GM12878 (cell line): ENCODE measurements at regions not wholly inside any gene's neighbourhood (a gene's known extent, or its start where the extent isn't known, plus 50 kb on each side); places are given as distances from the start of the nearest gene placed in this dataset.

Source experiments
- ATAC-seq: fragments of 200-7000 bp; cut with Tn5 transposase; 3 replicates; pipeline ENCODE4 v1.9.1; 2020; ENCODE audit warnings: mild to moderate bottlenecking, moderate library complexity
- BruUV-seq: library from RNA; stranded (reverse); fragments of 400-500 nt; replicated peaks from 2 replicates; lab custom pipeline; 2021; lab: Mats Ljungman, UMichigan
- CTCF ChIA-PET: fragments of 300-600 bp; sonication (Branson Sonifier 250); formaldehyde crosslinking; extraction: SDS; loops from one replicate; lab custom pipeline; 2021; ENCODE audit warnings: inconsistent platforms; lab: Yijun Ruan, JAX
- POLR2A ChIA-PET: fragments of 350-600 bp; formaldehyde crosslinking; extraction: SDS; loops from one replicate; lab custom pipeline; 2021; ENCODE audit warnings: inconsistent platforms; lab: Charles Lee
- RAD21 ChIA-PET: fragments of 300-600 bp; sonication (Branson Sonifier 250); formaldehyde crosslinking; loops from one replicate; lab custom pipeline; 2023; ENCODE audit warnings: antibody characterized with exemption; ENCODE audit not compliant: unreplicated experiment; lab: Charles Lee
- SMC1A ChIA-PET: fragments of 300-600 bp; sonication (Branson Sonifier 250); formaldehyde crosslinking; loops from one replicate; lab custom pipeline; 2023; ENCODE audit not compliant: unreplicated experiment, uncharacterized antibody; lab: Charles Lee
- DNase-seq: peaks from one replicate; pipeline ENCODE4 v3.0.0-alpha.2; 2011; ENCODE audit warnings: low read depth, low spot score
- FAIRE-seq: peaks from 3 replicates; lab custom pipeline; 2011; peaks lifted over from hg19 to GRCh38; lab: Jason Lieb, UNC
- H2AFZ ChIP-seq: 2 replicates; pipeline ENCODE4 v1.6.0; 2011; ENCODE audit warnings: low read depth, low read length, control low read depth; ENCODE audit not compliant: control insufficient read depth
- H3K27ac ChIP-seq: 2 replicates; pipeline ENCODE4 v1.5.1; 2011; ENCODE audit warnings: control low read depth; ENCODE audit not compliant: control insufficient read depth, insufficient read depth
- H3K27me3 ChIP-seq, 2 experiments: replicated peaks in 1 of 2; 2 replicates each; pipeline versions ENCODE4 v1.6.0 to v1.6.1; 2011; ENCODE audit warnings: low read length in 1 of 2; ENCODE audit not compliant: control insufficient read depth in 2 of 2, insufficient read depth in 2 of 2
- H3K36me3 ChIP-seq, 2 experiments: 2 replicates each; pipeline ENCODE4 v1.5.1; 2011; ENCODE audit warnings: low read length in 1 of 2; ENCODE audit not compliant: control insufficient read depth in 2 of 2, insufficient read depth in 2 of 2
- H3K4me1 ChIP-seq: 2 replicates; pipeline ENCODE4 v1.6.1; 2011; ENCODE audit warnings: mild to moderate bottlenecking, low read length, moderate library complexity, mixed read lengths; ENCODE audit not compliant: control insufficient read depth, insufficient read depth
- H3K4me2 ChIP-seq: 2 replicates; pipeline ENCODE4 v1.6.0; 2011; ENCODE audit warnings: control low read depth; ENCODE audit not compliant: control insufficient read depth, insufficient read depth
- H3K4me3 ChIP-seq: fragments of 200-600 bp; sonication (generic); 2 replicates; pipeline ENCODE4 v1.5.1; 2016
- H3K79me2 ChIP-seq: 2 replicates; pipeline ENCODE4 v1.6.0; 2011; ENCODE audit warnings: low read length; ENCODE audit not compliant: control insufficient read depth, insufficient read depth
- H3K9ac ChIP-seq: 2 replicates; pipeline ENCODE4 v1.8.0; 2011; ENCODE audit warnings: low read length, control low read depth, mixed read lengths; ENCODE audit not compliant: control insufficient read depth, insufficient read depth
- H3K9me3 ChIP-seq: replicated peaks from 3 replicates; pipeline ENCODE4 v1.5.1; 2011; ENCODE audit warnings: mild to moderate bottlenecking, low read length; ENCODE audit not compliant: control insufficient read depth, insufficient read depth
- H4K20me1 ChIP-seq: 2 replicates; pipeline ENCODE4 v1.6.0; 2011; ENCODE audit not compliant: control insufficient read depth, insufficient read depth
- EED ChIP-seq: sonication (generic); IDR thresholded peaks from 2 replicates; pipeline ENCODE4 v1.6.1; 2016; ENCODE audit warnings: antibody characterized with exemption, low read depth
- HDAC2 ChIP-seq: fragments of 200-600 bp; sonication (generic); IDR thresholded peaks from 2 replicates; pipeline ENCODE4 v1.6.1; 2017
- RB1 ChIP-seq: fragments of 450-650 bp; formaldehyde crosslinking; IDR thresholded peaks from 2 replicates; pipeline ENCODE4 v1.6.1; 2017; ENCODE audit warnings: mild to moderate bottlenecking, borderline replicate concordance
- SMAD1 ChIP-seq: fragments of 450-650 bp; IDR thresholded peaks from 2 replicates; pipeline ENCODE4 v1.6.1; 2018; ENCODE audit warnings: mild to moderate bottlenecking, low read depth; ENCODE audit not compliant: partially characterized antibody
- SP1 ChIP-seq: IDR thresholded peaks from one replicate; pipeline ENCODE4 v1.6.1; 2011; ENCODE audit warnings: low read depth, low read length
- TBL1XR1 ChIP-seq: IDR thresholded peaks from 2 replicates; pipeline ENCODE4 v1.6.1; 2012; ENCODE audit warnings: low read depth, low read length, improper control_type of control experiment
- ZBTB40 ChIP-seq: fragments of 450-650 bp; IDR thresholded peaks from 2 replicates; pipeline ENCODE4 v1.6.1; 2016; ENCODE audit warnings: mild to moderate bottlenecking, moderate library complexity, borderline replicate concordance
- WGBS: methylation state at CpG from one replicate; pipeline ENCODE4 v1.1.6; 2016; ENCODE audit warnings: low lambda C conversion rate; ENCODE audit not compliant: insufficient replicate concordance, insufficient coverage; ENCODE audit errors: missing lambda C conversion rate; 5-methylcytosine and 5-hydroxymethylcytosine counted together
- in situ Hi-C: fragments of 300-500 bp; cut with MboI; formaldehyde crosslinking; loops from 9 replicates; pipeline ENCODE4 v1.14.3; 2018; ENCODE audit warnings: mixed read lengths
- intact Hi-C: fragments of 100-400 bp; cut with micrococcal nuclease; formaldehyde crosslinking; loops from one replicate; pipeline ENCODE4 v1.14.2; 2022; ENCODE audit not compliant: unreplicated experiment
- TF ChIP-seq, protein P1 (sequence below): fragments of 450-650 bp; IDR thresholded peaks from 2 replicates; pipeline ENCODE4 v1.6.1; 2017; ENCODE audit warnings: mild to moderate bottlenecking
- TF ChIP-seq, protein P2 (sequence below), 3 experiments: IDR thresholded peaks in 2 of 3; conservative IDR thresholded peaks in 1 of 3; 2 replicates each; pipeline ENCODE4 v1.5.1; 2011; ENCODE audit warnings: low read depth in 3 of 3, low read length in 3 of 3, mild to moderate bottlenecking in 3 of 3, control low read depth in 2 of 3, moderate library complexity in 2 of 3, inconsistent platforms in 1 of 3, mixed read lengths in 1 of 3; ENCODE audit not compliant: control insufficient read depth in 2 of 3, insufficient read depth in 1 of 3; ENCODE audit errors: extremely low read depth in 1 of 3

DNA sequence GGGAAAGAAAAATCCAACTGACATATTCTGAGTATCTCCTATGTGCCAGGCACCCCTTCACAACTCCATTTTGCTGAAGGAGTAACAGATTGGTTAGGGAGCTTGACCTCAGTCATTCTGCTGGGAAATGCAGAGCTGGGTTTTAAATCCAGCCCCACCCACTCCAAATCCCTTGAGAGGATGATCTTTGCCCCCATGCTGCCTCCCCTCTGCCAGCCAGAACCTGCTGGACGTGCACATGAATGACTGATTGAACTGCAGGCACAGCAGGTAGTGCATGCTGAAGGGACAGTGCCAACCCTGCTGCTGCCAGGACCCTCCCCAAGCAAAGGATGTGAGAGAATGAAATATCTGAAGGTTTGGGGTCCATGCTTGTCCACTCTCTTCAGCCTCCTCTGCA, 340.9 kb downstream of the BUD13 start:
- H3K27ac ChIP-seq = no peak overlapping the region
- no peak overlapping the region for H3K4me3 ChIP-seq
- no peaks in the 10 kb centered on the region for H3K79me2 ChIP-seq
- BruUV-seq = no TSS peak
- TF ChIP-seq EED (no peak), TBL1XR1 (no peak), RB1 (no peak)
- in situ Hi-C loops (no loop called here), intact Hi-C loops (no loop called here)
- peaks cover 0 to 3% of the 10 kb centered on the region in 2 experiments; a peak in 2 of 4 replicates for H3K27me3 ChIP-seq
- ChIA-PET SMC1A (no interaction called here), CTCF (no interaction called here), RAD21 (no interaction called here), POLR2A (no interaction called here)
- H4K20me1 ChIP-seq = no peaks in the 10 kb centered on the region; the same call in 1 of the 2 replicates
- FAIRE-seq = no peak
- no peak overlapping the region for H3K4me2 ChIP-seq
- WGBS = 0% methylated on average over 1 of the region's 1 CpG
- no peaks in the 10 kb centered on the region for H3K36me3 ChIP-seq
- H3K9ac ChIP-seq = no peak overlapping the region
- no peaks in the 10 kb centered on the region for H3K9me3 ChIP-seq
- no peak for ATAC-seq
- DNase-seq = no peak
- no peak overlapping the region for H2AFZ ChIP-seq
- H3K4me1 ChIP-seq = no peaks in the 10 kb centered on the region

DNA sequence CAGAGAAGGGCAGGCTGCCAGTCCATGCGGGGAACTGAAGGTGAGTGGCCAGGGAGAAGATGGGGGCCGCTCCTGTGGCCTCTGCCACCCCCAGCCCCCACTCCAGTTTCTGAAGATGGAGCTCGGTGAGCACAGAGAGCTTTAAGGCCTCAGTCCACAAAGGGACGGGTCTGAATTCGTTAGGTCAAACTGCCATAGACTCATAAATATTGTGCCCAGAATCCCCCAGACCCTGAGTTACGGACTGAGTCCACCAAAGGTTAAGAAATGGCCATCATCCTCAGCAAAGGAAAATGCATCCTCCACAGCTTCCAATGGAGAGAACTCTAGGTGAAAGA, 344.2 kb downstream of the BUD13 start:
- Histone ChIP-seq H3K27me3 (peaks cover 0 to 2% of the 10 kb centered on the region in 2 experiments; a peak in 2 of 4 replicates), H3K36me3 (no peaks in the 10 kb centered on the region), H3K79me2 (no peaks in the 10 kb centered on the region), H3K4me3 (no peak overlapping the region), H3K4me2 (no peak overlapping the region), H3K27ac (no peak overlapping the region), H2AFZ (no peak overlapping the region), H3K9me3 (no peaks in the 10 kb centered on the region), H4K20me1 (no peaks in the 10 kb centered on the region; the same call in 1 of the 2 replicates), H3K9ac (no peak overlapping the region), H3K4me1 (no peaks in the 10 kb centered on the region)
- 0% methylated on average over 6 of the region's 6 CpGs for WGBS
- in situ Hi-C loops = no loop called here
- ATAC-seq (no peak), FAIRE-seq (no peak), DNase-seq (no peak)
- intact Hi-C loops = no loop called here
- ChIA-PET CTCF (no interaction called here), SMC1A (no interaction called here), RAD21 (no interaction called here), POLR2A (no interaction called here)
- BruUV-seq = no TSS peak
- TF ChIP-seq, protein P1, sequence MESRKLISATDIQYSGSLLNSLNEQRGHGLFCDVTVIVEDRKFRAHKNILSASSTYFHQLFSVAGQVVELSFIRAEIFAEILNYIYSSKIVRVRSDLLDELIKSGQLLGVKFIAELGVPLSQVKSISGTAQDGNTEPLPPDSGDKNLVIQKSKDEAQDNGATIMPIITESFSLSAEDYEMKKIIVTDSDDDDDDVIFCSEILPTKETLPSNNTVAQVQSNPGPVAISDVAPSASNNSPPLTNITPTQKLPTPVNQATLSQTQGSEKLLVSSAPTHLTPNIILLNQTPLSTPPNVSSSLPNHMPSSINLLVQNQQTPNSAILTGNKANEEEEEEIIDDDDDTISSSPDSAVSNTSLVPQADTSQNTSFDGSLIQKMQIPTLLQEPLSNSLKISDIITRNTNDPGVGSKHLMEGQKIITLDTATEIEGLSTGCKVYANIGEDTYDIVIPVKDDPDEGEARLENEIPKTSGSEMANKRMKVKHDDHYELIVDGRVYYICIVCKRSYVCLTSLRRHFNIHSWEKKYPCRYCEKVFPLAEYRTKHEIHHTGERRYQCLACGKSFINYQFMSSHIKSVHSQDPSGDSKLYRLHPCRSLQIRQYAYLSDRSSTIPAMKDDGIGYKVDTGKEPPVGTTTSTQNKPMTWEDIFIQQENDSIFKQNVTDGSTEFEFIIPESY = no peak
- TF ChIP-seq SMAD1 = no peak
- no peak for TF ChIP-seq HDAC2
- no peak for TF ChIP-seq ZBTB40
- TF ChIP-seq, protein P2, sequence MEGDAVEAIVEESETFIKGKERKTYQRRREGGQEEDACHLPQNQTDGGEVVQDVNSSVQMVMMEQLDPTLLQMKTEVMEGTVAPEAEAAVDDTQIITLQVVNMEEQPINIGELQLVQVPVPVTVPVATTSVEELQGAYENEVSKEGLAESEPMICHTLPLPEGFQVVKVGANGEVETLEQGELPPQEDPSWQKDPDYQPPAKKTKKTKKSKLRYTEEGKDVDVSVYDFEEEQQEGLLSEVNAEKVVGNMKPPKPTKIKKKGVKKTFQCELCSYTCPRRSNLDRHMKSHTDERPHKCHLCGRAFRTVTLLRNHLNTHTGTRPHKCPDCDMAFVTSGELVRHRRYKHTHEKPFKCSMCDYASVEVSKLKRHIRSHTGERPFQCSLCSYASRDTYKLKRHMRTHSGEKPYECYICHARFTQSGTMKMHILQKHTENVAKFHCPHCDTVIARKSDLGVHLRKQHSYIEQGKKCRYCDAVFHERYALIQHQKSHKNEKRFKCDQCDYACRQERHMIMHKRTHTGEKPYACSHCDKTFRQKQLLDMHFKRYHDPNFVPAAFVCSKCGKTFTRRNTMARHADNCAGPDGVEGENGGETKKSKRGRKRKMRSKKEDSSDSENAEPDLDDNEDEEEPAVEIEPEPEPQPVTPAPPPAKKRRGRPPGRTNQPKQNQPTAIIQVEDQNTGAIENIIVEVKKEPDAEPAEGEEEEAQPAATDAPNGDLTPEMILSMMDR (IDR thresholded peaks at IDR 0.05 in 2 of 3, conservative IDR thresholded peaks at IDR 0.05 in 1 of 3; ENCODE audit: control insufficient read depth in 2 of 3, extremely low read depth in 1 of 3, insufficient read depth in 1 of 3, low read depth in 3 of 3, low read length in 3 of 3) = no peak
- no peak for TF ChIP-seq SP1
